GM19043 (cell line): ENCODE measurements at regions not wholly inside any gene's neighbourhood (a gene's known extent, or its start where the extent isn't known, plus 50 kb on each side); places are given as distances from the start of the nearest gene placed in this dataset.
"Not testable (repeated sequence)": the region's sequence is repeated elsewhere in the genome, so short reads cannot be mapped to it uniquely, and the experiment has no call there.

ENCODE experiments used
- ATAC-seq: cut with Tn5 transposase; IDR thresholded peaks from one replicate; pipeline ENCODE4 v1.9.1; 2021; ENCODE audit warnings: low read depth; ENCODE audit not compliant: unreplicated experiment

GRCh38 chr5:104650313-104651055 lies 1087.9 kb upstream of the NUDT12 start:
- ATAC-seq: no peak

GRCh38 chr5:104646416-104646815 lies 1083.8 kb upstream of the NUDT12 start:
- no peak for ATAC-seq

DNA sequence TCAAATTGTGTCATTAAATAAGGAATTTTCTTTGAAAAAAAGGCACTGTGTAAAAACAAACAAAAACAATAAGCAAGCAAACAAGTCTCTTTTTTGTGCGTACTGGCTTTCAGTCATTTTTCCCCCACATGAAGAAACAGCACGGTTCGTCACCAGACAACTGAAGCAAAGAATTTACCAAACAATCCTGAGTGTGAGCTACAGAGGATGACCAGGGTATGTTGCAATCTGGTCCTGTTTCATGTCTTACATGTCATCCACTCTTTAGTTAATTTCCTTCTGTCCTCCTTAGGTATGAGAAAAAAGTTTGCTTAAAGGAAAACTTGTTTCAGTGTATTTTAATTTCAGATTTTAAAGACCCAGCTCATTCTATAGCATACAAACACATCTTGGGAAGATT lies 1080.7 kb upstream of the NUDT12 start:
- ATAC-seq: no peak

- ATAC-seq: no peak
Measured at GRCh38 chr5:104635227-104635626, 1072.6 kb upstream of the NUDT12 start.

GRCh38 chr5:104628911-104629310 lies 1066.3 kb upstream of the NUDT12 start:
- ATAC-seq: no peak

DNA sequence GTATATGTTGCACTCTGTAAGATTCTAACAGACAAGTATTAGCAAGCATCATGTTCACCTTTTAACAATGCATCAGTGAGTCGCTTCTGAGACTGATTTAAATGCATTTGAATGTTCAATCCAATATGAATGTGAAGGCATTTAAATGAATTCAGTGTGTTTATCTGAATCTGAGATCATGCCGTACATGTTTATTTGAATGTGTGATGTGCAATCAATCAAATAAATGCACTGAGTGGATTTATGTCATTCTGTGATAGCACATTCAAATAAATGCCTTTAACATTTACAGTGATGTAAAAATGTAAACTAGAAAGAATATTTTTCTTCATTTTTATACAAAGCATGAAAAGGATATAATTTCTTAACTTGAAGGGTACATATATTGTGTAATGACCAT lies 1063.5 kb upstream of the NUDT12 start:
- no peak for ATAC-seq

- ATAC-seq: no peak
Measured at GRCh38 chr5:104612005-104612404, 1049.4 kb upstream of the NUDT12 start.

DNA sequence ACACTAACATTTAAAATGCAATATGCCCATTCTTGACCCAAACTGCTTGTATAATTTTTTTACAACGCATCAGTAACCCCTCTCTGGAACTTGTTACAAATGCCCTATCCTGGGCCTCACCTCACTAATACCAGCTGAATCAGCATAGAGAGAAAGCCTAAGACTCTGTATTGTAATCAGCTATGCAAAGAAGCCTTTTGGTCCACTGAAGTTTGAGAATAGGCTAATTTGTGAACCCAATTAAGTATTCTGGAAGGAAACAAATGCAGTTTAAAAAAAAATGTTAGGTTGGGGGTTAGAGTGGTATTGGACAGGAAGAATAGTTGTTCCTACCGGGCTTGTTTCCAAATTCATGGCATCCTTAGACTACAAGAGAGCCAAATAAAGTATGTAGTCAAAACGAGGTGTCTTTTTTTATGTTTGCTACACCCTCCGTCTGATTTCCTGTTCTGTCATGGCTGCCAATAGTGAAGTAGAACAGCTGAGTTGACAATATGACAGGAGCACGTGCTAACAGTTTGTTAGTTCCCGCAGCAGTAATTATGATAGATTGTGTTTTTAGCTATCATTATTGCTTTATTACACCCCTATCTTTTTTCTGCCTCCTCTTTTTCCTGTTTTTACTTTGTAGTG lies 1048.7 kb upstream of the NUDT12 start:
- ATAC-seq: no peak

DNA sequence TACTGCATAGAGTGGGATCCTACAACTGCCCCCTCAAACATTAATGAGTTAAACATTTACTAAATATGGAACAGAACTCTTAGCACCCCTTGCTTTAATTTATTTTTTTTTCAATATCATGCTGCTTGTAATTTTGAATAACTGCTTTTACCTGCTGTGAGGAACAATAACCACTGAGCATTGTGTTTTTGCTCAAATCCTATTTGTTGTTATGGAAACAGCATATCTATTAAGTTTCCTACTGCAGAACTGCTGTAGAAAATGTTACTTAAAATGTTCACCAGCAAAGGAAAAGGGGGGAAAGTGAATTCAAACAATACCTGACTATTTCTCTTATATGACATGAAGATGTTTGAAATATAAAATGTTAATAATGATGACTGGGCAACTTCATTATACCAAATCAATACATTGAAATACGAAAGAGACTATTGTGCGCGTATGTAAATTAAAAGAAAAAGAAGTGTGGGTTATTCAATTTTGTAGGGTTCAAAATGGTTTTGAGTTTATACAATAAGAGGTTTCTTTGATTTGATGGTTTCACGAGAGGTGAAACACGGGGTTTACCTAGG lies 1043.8 kb upstream of the NUDT12 start:
- no peak for ATAC-seq

DNA sequence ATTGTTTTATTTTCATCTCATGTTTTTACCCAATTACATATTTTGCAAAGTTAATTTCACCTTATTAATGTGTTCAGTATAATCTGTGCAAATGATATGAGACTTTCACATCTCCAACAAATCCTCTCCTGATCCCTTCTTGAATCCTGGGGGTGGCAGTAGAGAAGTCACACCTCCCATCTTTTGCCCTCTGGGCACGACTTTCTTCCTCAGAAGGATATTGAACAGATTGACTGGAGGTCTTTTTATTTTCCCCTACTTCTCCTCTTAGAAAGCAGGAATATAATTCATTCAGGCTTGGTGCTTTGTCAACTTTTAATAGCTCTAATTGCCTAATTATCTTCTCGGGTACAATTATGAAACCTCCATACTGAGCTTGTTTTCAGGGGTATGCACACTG lies 1037.1 kb upstream of the NUDT12 start:
- ATAC-seq: no peak

DNA sequence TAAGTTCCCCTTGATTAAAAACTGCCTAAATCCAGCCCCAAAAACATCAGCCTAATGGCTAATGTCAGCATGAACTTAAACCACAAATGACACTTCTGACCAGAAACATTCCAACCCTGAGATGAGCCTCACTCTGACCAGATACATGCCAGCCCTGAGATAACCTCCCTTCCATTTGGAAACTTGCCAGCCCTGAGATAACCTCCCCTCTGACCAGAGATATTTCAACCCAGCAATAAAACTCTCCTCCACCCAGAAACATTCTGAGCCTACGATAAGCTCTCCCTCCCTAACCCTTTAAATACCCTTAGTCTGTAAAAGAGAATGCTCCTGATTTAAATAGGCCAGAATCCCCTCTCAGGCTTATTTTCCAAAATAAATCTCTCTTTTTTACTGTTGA lies 1035.7 kb upstream of the NUDT12 start:
- no peak for ATAC-seq

DNA sequence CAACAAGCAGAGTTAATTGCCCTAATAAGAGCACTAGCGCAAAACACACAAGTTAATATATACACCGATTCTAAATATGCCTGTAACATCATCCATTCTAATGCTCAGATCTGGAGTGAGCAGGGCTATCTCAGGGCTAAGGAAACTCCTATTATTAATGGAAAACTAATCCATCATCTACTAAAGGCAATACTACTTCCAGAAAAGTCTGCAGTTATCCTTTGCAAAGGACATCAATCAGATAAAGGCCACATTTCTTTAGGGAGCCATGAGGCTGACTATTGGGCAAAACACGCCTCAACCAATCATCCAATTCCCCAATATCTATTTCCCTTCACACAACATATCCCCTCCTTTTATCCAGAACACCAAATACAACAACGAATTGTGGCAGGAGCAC lies 1032.3 kb upstream of the NUDT12 start:
- ATAC-seq: no peak

DNA sequence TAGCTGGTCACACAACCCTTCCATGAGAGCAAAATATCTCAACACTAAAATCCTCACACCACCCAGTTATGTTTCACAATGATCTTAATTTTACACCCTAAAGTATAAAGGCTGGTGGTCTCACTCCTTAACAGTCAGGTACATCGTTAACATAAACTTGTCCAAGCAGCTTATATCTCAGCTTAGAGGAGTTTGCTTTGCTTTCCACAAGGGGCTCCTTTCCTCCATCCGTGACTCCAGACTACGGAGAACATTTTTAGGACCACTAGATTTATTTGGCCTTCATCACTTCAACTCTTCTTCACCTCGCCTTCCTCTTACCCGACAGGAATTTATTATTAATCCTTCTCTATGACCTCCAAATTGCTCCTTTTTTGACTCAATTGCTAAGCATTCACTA lies 1014.1 kb upstream of the NUDT12 start:
- ATAC-seq: no peak

DNA sequence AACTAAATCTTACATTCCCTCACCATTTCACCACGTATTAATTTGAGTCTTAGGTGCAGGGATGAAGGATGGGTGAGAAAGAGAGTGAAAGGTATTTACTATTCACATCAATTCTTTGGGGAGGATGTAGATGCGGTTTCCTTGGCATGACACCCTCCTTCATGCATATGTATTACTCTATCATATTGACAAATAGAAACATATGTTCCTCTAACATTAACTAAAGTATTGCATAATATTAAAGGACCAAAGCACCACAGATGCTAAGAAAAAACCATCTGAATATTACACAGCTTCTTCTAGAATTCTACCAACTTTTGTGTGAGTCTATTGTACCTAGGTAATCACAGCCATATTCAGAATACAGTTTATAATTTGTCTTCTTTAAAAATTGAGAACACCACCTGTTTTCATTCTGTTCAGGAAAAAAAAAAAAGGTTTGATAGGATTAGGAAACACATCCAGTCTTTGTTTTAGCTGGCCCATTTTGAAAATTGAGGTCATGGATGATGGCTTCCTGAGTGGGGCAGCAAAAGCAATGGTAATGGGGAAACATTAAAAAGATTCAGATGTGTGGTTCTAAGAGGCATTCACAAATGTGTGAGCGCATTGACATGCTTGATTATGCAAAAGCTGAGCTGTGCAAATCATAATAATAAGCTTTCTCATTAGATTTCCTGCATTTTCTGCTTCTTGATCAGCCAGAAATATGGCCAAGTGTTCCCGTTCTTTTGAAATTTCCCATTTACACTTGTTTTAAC lies 1011.5 kb upstream of the NUDT12 start:
- no peak for ATAC-seq

DNA sequence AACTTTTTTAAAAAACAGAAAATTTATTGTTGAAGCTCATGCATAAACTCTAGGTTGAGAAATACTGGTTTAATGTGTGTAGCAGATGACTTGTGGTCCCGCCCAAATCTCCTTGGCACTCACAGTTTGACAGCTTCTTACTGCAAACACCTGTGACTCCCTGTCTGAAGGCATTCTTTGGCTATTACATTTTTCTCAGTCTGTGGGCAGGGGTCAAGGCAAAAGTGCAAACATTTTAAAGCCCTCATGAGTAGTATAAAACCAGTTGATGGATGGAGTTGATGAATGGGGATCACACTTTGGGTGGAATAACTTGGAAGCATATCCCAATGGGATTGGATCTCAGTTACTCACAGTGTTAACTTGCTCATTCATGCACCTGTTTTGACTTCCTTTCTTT lies 1007.0 kb upstream of the NUDT12 start:
- ATAC-seq: no peak

DNA sequence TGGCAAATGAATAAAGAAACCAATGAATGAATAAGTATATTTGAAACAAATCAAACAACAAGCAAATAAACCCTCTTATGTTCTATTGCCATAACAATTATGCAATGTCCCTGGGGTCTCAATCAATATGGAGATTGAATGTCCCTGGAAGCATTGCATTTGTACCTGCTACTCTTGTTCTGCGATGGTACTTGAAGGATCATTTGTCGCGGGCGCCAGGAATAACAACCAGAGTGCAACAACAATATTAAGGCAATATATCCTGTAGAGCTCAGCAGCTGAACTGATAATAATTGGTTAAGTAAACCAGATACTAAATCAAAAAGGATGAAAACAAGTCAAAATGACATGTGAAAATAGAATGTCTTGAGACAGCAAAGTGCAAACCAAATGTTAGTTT lies 1001.9 kb upstream of the NUDT12 start:
- no peak for ATAC-seq

- no peak for ATAC-seq
Measured at GRCh38 chr5:104556957-104557356, 994.4 kb upstream of the NUDT12 start.

DNA sequence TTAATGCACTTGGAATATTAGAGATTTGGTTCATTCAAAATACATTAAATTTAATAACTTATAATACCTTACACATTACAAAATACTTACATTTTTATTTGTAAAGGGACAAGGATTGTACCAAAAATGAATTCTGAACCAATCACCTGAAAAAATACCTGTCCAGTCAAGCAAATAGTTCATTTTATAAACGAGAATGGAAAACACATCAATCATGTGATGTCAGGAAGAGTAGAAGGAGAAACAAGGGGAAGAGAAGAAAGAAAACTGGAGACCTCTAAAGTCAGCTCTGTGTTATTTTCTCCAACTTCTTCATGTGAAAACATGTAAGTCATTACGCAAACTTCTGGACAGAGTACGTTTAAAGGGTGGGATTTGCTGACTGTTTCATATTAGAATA lies 989.0 kb upstream of the NUDT12 start:
- no peak for ATAC-seq

DNA sequence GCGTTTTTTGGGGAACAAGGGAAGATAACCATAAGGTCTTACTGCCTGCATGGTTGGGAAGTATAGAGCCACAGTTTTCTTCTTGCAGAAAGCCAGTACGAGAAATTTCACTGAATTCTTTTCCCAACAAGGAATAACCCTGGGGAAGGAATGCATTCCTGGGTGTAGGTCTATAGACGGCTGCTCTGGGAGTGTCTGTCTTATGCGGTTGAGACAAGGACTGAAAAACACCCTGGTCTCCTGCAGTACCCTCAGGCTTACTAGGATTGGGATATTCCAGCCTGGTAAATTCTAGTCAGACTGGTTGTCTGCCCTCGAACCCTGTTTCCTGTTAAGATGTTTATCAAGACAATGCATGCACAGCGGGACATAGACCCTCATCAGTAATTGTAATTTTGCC lies 984.3 kb upstream of the NUDT12 start:
- ATAC-seq: not testable (repeated sequence)

DNA sequence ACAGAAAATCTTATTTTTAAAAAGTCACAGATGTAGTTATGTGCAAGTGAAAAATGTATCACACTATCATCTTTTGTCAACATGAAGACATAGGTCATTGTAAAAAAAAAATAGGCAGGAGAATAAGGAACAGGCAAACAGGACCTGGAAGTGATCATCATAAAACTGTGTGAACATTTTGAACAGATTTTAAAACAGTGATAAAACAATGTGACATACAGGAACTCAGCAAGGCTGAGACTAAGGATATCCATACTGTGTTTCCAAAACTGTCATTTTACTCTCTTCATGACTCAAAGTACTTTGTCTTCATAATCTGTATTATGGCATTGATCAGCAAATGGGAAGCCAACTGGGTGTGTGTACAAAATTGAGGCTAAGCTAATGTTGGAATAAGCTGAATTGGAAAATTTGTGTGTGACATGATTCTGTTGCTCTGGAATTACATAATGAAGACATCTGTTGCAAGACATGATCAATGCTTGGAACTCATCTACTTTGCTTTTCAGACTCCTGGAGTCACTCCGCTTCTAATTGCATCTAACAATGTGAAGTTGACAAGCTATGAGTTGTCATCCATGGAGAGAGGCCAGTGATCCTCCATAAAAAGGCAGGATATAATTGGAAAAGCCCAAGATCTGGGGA lies 978.7 kb upstream of the NUDT12 start:
- ATAC-seq: no peak

GRCh38 chr5:104540448-104540847 lies 977.9 kb upstream of the NUDT12 start:
- no peak for ATAC-seq
